Activated naive CD4-positive, alpha-beta T cell treated with anti-CD3 and anti-CD28 coated beads, Interleukin-2, amount 10 ng/mL, durations not matched to agents 7 days and 5 days (primary cell): ENCODE measurements at regions not wholly inside any gene's neighbourhood (a gene's known extent, or its start where the extent isn't known, plus 50 kb on each side); places are given as distances from the start of the nearest gene placed in this dataset.

Experiments
- CTCF ChIA-PET: fragments of 350-600 bp; sonication (Branson Sonifier 250); formaldehyde crosslinking; loops from one replicate; lab custom pipeline; 2021; ENCODE audit warnings: antibody characterized with exemption; lab: Charles Lee
- DNase-seq: peaks from one replicate; pipeline ENCODE4 v3.0.0-alpha.2; 2020
- H3K27ac Mint-ChIP-seq: one replicate; pipeline ENCODE4 v1.8.0; 2021; ENCODE audit warnings: mild to moderate bottlenecking, moderate library complexity, mixed read lengths
- H3K27me3 Mint-ChIP-seq: one replicate; pipeline ENCODE4 v1.8.0; 2021; ENCODE audit warnings: mild to moderate bottlenecking, mixed read lengths
- H3K36me3 Mint-ChIP-seq: one replicate; pipeline ENCODE4 v1.8.0; 2021; ENCODE audit warnings: mixed read lengths
- H3K4me1 Mint-ChIP-seq: one replicate; pipeline ENCODE4 v1.8.0; 2021; ENCODE audit warnings: mixed read lengths
- H3K4me3 Mint-ChIP-seq: one replicate; pipeline ENCODE4 v1.8.0; 2021; ENCODE audit warnings: mild to moderate bottlenecking, moderate library complexity, mixed read lengths
- H3K9me3 Mint-ChIP-seq: one replicate; pipeline ENCODE4 v1.8.0; 2021; ENCODE audit warnings: mixed read lengths

DNA sequence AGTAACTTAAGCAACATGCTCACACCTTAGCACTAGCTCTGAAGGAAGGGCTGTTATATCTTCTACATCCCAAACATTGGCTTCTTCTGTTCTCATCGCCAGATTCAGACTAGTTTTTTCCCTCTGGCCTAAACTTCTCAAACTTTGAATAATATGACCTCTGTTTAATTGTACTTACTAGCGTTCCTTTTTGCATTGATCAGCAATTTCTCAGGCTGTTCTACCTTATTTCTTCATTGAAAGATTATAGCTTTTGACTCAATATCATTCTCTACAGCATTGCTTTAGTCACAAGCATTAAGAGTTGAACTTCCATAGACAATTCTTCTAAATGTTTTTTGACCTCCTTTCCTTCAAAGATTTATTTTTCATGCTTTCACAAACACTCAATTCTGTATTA lies 659.2 kb downstream of the PCDH7 start:
- no peaks in the 10 kb centered on the region for H3K4me1 Mint-ChIP-seq
- no peak overlapping the region for H3K27ac Mint-ChIP-seq
- H3K9me3 Mint-ChIP-seq: peaks cover 2% of the 10 kb centered on the region
- no peaks in the 10 kb centered on the region for H3K27me3 Mint-ChIP-seq
- CTCF ChIA-PET: no interaction called here
- H3K4me3 Mint-ChIP-seq: no peak overlapping the region
- no peak for DNase-seq
- H3K36me3 Mint-ChIP-seq: no peaks in the 10 kb centered on the region

DNA sequence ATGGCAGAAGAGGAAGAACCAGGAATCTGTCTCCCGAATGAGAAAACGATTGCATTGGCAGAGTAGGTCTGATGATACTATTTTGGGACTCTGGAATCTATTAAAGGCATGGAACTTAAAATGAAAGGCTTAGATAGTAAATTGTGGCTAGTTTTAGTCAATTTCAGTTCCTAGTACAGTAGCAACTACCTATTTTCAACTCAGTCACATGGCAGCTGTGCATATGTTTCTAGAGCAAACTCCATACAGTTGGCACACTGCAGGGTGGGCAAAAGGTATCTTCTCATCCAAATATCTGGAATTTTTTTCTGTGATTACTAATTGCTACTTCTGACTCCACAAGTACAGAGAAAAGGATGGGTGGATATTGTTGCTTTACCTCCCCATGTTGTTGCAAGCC lies 663.6 kb downstream of the PCDH7 start:
- no peak for DNase-seq
- CTCF ChIA-PET: no interaction called here
- no peaks in the 10 kb centered on the region for H3K9me3 Mint-ChIP-seq
- H3K27me3 Mint-ChIP-seq: no peaks in the 10 kb centered on the region
- no peaks in the 10 kb centered on the region for H3K36me3 Mint-ChIP-seq
- no peak overlapping the region for H3K4me3 Mint-ChIP-seq
- no peak overlapping the region for H3K27ac Mint-ChIP-seq
- no peaks in the 10 kb centered on the region for H3K4me1 Mint-ChIP-seq

DNA sequence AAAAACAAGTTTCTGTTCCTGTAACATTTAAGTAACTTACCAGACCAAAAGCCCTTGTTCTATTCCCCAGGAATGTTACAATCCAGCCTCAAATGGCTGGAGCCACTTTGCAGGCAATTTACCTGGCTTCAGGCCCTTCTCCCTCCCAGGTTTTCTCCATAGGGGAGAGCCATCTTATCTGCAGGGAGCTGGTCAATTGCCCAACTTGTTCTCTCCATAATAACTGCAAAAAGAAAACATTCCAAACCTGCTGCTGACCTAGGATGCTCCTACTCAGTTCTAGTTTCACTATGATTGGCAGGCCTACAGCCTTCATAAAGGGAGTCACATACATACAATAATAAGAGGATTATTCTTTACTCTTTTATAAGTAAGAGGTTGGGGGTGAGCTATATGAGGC lies 670.7 kb downstream of the PCDH7 start:
- CTCF ChIA-PET: no interaction called here
- peaks cover 6% of the 10 kb centered on the region for H3K9me3 Mint-ChIP-seq
- DNase-seq: no peak
- no peaks in the 10 kb centered on the region for H3K4me1 Mint-ChIP-seq
- H3K27me3 Mint-ChIP-seq: no peaks in the 10 kb centered on the region
- H3K4me3 Mint-ChIP-seq: no peak overlapping the region
- H3K27ac Mint-ChIP-seq: no peak overlapping the region
- H3K36me3 Mint-ChIP-seq: no peaks in the 10 kb centered on the region

DNA sequence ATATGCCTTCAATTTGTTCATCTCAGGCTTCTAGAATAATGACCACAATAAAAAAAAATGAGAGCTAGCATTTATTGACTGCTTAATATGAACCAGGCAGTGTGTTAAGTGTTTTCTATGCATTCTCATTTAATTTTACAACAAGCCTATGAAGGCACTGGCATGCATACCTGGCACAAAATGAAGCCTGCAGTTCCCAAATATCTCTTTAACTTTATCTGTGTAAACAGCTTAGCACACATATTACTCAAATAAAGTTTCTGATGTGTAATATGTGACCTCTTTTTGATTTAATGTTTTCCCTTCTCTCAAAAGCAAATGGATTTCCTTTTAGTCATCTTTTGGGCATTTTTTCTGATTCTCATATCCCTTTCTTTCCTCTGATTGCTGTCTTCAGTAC lies 671.8 kb downstream of the PCDH7 start:
- CTCF ChIA-PET: no interaction called here
- no peaks in the 10 kb centered on the region for H3K4me1 Mint-ChIP-seq
- no peaks in the 10 kb centered on the region for H3K36me3 Mint-ChIP-seq
- no peaks in the 10 kb centered on the region for H3K27me3 Mint-ChIP-seq
- H3K9me3 Mint-ChIP-seq: peaks cover 9% of the 10 kb centered on the region
- no peak for DNase-seq
- H3K4me3 Mint-ChIP-seq: no peak overlapping the region
- H3K27ac Mint-ChIP-seq: no peak overlapping the region

DNA sequence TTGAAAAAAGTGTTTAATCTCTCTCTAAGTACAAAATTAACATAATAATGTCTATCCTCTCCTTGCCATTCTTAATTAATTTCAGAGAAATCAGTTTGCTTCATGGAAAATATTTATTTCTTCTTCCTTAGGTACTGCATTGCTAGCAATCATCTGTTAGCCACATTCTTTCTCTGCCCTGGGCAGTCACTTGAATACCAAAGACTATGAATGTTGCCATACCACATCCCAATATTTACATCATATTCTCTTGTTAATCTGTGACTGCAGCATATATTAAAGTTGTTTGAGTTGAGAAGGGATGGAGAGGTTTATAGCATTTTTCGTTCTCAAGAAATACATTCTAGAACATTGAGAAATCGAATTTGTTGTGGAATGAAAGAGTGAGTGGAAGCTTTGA lies 672.8 kb downstream of the PCDH7 start:
- Mint-ChIP-seq H3K27me3 (no peaks in the 10 kb centered on the region), H3K9me3 (peaks cover 11% of the 10 kb centered on the region), H3K36me3 (no peaks in the 10 kb centered on the region), H3K27ac (no peak overlapping the region), H3K4me1 (no peaks in the 10 kb centered on the region), H3K4me3 (no peak overlapping the region)
- CTCF ChIA-PET: no interaction called here
- no peak for DNase-seq

DNA sequence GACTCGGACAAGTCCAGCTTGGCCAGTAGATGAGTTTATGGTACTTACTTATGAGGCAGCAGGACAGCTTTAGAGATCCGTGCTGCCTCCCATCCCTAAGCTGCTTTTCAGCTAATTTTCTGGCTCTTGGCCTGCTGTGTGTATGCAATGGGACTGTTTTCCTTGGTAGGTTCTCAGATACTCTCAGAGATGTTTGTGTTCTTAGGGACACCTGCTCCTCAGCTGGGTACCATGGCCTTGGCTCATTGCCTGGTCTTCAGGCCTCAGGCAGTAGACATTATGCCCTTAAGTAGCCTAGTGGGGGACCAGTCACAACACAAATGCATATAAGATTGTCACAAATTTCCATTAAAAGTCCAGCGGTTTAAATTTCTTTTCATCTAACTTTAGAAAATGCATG lies 688.0 kb downstream of the PCDH7 start:
- DNase-seq: no peak
- peaks cover 5% of the 10 kb centered on the region for H3K9me3 Mint-ChIP-seq
- no peaks in the 10 kb centered on the region for H3K27me3 Mint-ChIP-seq
- H3K4me1 Mint-ChIP-seq: no peaks in the 10 kb centered on the region
- H3K36me3 Mint-ChIP-seq: no peaks in the 10 kb centered on the region
- CTCF ChIA-PET: no interaction called here
- H3K27ac Mint-ChIP-seq: no peak overlapping the region
- no peak overlapping the region for H3K4me3 Mint-ChIP-seq

DNA sequence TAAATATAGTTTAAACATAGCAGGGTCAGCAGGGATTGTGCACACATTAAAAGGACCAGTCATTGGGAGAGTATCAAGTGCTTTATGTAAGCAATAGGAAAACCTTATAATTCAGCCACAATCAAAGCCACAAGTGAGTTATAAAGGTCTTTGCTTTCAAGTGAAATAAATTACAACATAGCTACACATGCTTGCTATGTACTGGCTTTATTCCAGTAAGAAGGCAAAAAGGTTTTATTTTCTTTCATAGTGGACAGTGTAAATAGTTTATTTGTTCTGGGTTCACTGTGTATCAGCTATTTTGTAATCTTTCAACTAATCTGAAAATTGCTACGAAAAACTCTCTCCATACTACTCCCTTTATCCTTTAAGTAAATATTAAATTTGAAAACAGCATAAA lies 691.4 kb downstream of the PCDH7 start:
- DNase-seq: no peak
- peaks cover 7% of the 10 kb centered on the region for H3K9me3 Mint-ChIP-seq
- CTCF ChIA-PET: no interaction called here
- H3K36me3 Mint-ChIP-seq: no peaks in the 10 kb centered on the region
- H3K27me3 Mint-ChIP-seq: no peaks in the 10 kb centered on the region
- H3K4me3 Mint-ChIP-seq: no peak overlapping the region
- H3K27ac Mint-ChIP-seq: no peak overlapping the region
- H3K4me1 Mint-ChIP-seq: no peaks in the 10 kb centered on the region

DNA sequence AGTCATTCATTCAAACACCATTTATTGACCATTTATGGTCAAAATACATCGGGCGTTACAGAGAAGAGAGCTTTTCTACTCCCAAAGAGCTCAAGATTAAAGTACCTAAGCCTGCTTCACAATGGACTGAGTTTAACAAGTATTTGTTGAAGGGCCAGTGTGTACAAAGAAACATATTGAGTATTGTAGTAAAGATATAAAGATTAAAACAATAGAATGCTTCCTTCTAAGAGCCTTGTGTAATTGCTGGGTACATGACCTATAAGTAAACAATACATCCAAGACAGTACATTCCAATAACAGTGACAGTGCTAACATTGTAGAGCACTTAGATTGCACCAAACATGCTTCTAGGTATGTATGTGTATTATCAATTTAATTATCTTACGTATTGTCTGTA lies 695.5 kb downstream of the PCDH7 start:
- Mint-ChIP-seq H3K27ac (no peak overlapping the region), H3K36me3 (no peaks in the 10 kb centered on the region), H3K4me3 (no peak overlapping the region), H3K27me3 (no peaks in the 10 kb centered on the region), H3K9me3 (peaks cover 2% of the 10 kb centered on the region), H3K4me1 (no peaks in the 10 kb centered on the region)
- CTCF ChIA-PET: no interaction called here
- DNase-seq: no peak

DNA sequence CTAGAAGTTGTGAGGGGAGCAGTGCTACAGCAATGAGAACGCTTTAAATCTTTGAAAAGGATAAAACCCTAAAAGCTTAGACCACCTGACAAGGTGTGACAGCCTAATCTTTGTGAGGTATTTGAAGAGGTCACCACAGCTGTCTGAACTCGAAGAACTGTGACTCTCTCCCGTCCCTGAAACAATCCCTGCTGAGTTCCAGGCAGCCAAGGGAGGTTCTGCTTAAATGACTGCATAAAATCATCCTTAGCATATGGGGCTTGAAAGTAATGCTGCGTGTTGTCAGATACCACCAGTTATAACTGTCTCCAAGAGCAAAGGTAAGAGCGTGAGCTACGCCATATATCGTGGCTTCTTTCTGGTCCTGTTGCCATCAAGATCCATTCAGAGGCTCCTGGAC lies 696.3 kb downstream of the PCDH7 start:
- Mint-ChIP-seq H3K36me3 (no peaks in the 10 kb centered on the region), H3K9me3 (peaks cover 2% of the 10 kb centered on the region), H3K4me3 (no peak overlapping the region), H3K4me1 (no peaks in the 10 kb centered on the region), H3K27me3 (no peaks in the 10 kb centered on the region), H3K27ac (no peak overlapping the region)
- CTCF ChIA-PET: no interaction called here
- no peak for DNase-seq

DNA sequence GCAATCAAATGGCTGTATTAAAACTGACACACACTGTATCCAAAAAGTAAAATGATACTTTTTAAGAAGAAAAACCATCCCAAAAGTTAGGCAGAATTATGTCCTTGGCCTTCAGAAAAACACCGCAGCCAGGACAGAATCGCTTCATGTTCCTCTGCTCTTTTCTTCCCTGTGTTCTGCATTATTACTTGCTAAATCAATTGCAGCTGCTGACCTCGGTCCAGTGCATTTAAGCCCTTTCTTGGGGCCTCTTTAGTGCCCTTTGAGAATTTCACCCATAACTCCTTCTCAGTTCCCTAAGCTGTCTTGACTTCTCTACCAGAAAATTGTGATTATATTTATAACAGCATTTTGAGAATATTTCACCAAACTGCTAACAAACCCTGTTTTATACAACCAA lies 696.9 kb downstream of the PCDH7 start:
- H3K27me3 Mint-ChIP-seq: no peaks in the 10 kb centered on the region
- H3K4me3 Mint-ChIP-seq: no peak overlapping the region
- H3K4me1 Mint-ChIP-seq: no peaks in the 10 kb centered on the region
- no peaks in the 10 kb centered on the region for H3K36me3 Mint-ChIP-seq
- DNase-seq: no peak
- H3K9me3 Mint-ChIP-seq: peaks cover 2% of the 10 kb centered on the region
- no peak overlapping the region for H3K27ac Mint-ChIP-seq
- CTCF ChIA-PET: no interaction called here

DNA sequence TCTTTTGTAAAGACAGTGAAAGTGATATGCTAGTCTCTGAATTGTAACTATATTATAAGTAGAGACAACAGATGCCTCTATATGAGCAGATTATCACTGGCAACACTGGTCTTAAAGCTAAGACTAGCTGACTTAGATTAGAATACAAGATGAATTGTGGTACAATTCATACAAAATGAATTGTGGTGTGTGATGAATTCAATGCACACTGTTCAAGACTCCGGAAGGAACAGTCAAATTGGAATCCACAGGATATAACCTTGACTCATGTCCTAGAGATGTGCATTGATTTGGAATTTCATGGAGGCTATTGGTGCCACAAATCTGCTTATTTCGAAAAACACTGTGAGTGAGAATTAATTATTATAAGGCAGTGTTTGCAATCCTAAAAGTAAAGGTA lies 701.8 kb downstream of the PCDH7 start:
- Mint-ChIP-seq H3K9me3 (peaks cover 1% of the 10 kb centered on the region), H3K4me1 (no peaks in the 10 kb centered on the region), H3K27me3 (no peaks in the 10 kb centered on the region), H3K27ac (no peak overlapping the region), H3K4me3 (no peak overlapping the region), H3K36me3 (no peaks in the 10 kb centered on the region)
- DNase-seq: no peak
- CTCF ChIA-PET: no interaction called here

DNA sequence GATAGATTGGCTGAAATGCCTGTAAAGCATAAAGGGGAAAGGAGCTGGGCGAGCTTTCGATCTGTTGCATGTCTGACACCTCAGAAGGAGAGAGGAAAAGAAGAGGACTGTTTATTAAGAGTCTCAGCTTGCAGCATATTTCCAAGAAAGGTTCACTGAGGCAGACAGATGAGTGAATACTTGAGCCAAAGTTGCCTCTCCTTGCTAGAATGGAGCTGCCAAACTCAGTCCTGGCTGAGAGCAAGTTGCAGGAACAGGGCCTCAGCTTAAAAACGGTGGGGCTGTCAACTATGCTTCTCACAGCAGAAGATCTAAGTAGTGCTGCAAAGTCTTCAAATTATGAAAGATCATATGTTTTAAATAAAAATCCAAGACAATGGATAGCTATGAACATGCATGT lies 707.5 kb downstream of the PCDH7 start:
- Mint-ChIP-seq H3K36me3 (no peaks in the 10 kb centered on the region), H3K27ac (no peak overlapping the region), H3K9me3 (peaks cover 5% of the 10 kb centered on the region), H3K4me3 (no peak overlapping the region), H3K4me1 (no peaks in the 10 kb centered on the region), H3K27me3 (no peaks in the 10 kb centered on the region)
- DNase-seq: no peak
- CTCF ChIA-PET: no interaction called here

DNA sequence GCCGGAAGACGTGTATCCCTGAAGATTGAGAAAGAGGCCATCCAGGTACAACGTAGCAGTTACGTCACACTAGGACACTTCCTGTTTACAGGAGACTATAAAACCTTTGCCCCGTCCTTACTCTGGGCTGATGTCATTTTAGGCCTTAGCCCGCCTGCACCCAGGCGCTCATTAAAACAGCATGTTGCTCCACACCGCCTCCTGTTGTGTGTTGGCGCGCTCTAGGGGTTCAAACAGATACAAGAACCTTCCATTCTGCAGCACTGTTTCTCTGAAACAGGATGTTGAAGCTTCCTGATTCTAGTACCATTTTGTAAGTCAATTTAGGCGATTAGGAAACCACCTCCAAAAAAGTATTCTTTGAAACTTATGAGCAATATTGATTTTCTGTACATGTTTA lies 722.1 kb downstream of the PCDH7 start:
- no peaks in the 10 kb centered on the region for H3K27me3 Mint-ChIP-seq
- CTCF ChIA-PET: no interaction called here
- H3K36me3 Mint-ChIP-seq: no peaks in the 10 kb centered on the region
- DNase-seq: no peak
- H3K9me3 Mint-ChIP-seq: no peaks in the 10 kb centered on the region
- no peaks in the 10 kb centered on the region for H3K4me1 Mint-ChIP-seq
- H3K27ac Mint-ChIP-seq: no peak overlapping the region
- H3K4me3 Mint-ChIP-seq: no peak overlapping the region

DNA sequence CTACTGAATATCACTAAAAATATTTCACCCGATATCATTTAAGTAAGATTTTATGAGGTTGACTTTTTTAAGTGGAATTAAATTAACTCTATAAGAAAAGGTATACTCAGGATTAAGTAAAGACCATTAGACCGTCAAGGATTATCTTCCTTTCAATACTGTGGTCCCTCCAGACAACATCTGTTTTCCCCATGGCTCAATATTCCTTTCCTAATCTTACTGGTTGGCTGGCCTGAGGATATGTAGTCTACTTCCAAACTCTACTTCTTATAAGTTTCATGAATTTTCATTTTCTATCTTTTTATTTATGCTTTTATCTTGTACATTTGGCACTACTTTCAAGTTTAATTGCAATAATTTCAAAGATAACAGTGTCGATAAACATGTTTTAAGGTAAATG lies 725.4 kb downstream of the PCDH7 start:
- H3K27ac Mint-ChIP-seq: no peak overlapping the region
- peaks cover 3% of the 10 kb centered on the region for H3K9me3 Mint-ChIP-seq
- DNase-seq: no peak
- CTCF ChIA-PET: no interaction called here
- H3K36me3 Mint-ChIP-seq: no peaks in the 10 kb centered on the region
- H3K4me3 Mint-ChIP-seq: no peak overlapping the region
- no peaks in the 10 kb centered on the region for H3K27me3 Mint-ChIP-seq
- H3K4me1 Mint-ChIP-seq: no peaks in the 10 kb centered on the region

DNA sequence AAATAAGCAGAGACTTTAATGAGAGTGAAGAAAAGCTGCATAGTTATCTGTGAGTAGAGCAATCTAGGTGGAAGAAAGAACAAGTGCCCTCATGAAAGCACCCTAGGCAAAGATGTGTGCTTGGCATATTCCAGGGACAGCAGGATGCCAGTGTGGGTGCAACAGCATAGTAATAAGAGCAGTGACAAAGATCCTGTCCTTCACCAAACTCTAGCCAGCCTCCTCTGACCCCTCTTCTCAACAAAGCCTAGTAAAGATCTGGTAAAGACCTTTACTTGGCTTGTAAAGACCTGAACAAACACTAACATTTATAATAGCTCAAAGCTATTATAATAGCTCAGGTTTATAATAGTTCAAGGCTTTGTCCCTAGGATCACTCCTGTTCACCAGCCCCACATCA lies 735.4 kb downstream of the PCDH7 start:
- Mint-ChIP-seq H3K9me3 (peaks cover 8% of the 10 kb centered on the region), H3K4me3 (no peak overlapping the region), H3K27ac (no peak overlapping the region), H3K4me1 (no peaks in the 10 kb centered on the region), H3K36me3 (no peaks in the 10 kb centered on the region), H3K27me3 (no peaks in the 10 kb centered on the region)
- CTCF ChIA-PET: no interaction called here
- no peak for DNase-seq

DNA sequence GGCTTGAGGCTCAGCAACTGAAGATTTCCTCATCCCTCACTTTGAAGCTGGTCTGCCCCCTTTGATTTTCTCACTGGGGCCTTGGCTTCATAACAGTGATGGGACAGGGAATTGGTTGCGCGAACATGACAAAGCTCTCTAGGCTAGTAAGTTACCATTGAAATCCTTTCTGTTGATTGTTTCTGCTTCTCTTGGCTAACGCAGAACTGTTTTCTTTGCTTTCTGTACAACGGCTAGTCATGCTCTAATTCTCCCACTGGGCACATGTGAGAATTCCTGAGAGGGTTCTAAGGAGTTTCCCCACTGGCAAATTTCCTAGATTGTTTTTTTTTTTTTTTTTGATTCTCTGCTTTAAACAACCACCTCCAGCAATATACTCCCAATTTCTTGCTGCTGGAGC lies 738.6 kb downstream of the PCDH7 start:
- Mint-ChIP-seq H3K36me3 (no peaks in the 10 kb centered on the region), H3K4me1 (no peaks in the 10 kb centered on the region), H3K27me3 (no peaks in the 10 kb centered on the region), H3K9me3 (peaks cover 11% of the 10 kb centered on the region), H3K27ac (no peak overlapping the region), H3K4me3 (no peak overlapping the region)
- CTCF ChIA-PET: no interaction called here
- DNase-seq: no peak
